PC-3 (cell line): ENCODE measurements at regions not wholly inside any gene's neighbourhood (a gene's known extent, or its start where the extent isn't known, plus 50 kb on each side); places are given as distances from the start of the nearest gene placed in this dataset.
A peak's percentile ranks its signal among the peaks of the same experiment; 100 is the strongest.

Experiments
- ATAC-seq: fragments of 200-7000 bp; cut with Tn5 transposase; 2 replicates; pipeline ENCODE4 v1.9.1; 2020; ENCODE audit warnings: mild to moderate bottlenecking, moderate library complexity
- BruUV-seq: library from RNA; stranded (reverse); fragments of 400-500 nt; replicated peaks from 2 replicates; lab custom pipeline; 2021; lab: Mats Ljungman, UMichigan
- CTCF ChIA-PET: fragments of 300-600 bp; sonication (Branson Sonifier 250); formaldehyde crosslinking; loops from one replicate; lab custom pipeline; 2022; ENCODE audit warnings: antibody characterized with exemption; lab: Charles Lee
- POLR2A ChIA-PET: fragments of 300-600 bp; sonication (Branson Sonifier 250); formaldehyde crosslinking; loops from one replicate; lab custom pipeline; 2022; ENCODE audit warnings: antibody characterized with exemption; ENCODE audit not compliant: unreplicated experiment; lab: Charles Lee
- DNase-seq: peaks from one replicate; pipeline ENCODE4 v3.0.0-alpha.2; 2015
- H2AFZ ChIP-seq: fragments of 300-600 bp; sonication (generic); 2 replicates; pipeline ENCODE4 v1.6.0; 2016; ENCODE audit warnings: antibody characterized with exemption, low read length
- H3F3A ChIP-seq: fragments of 300-600 bp; sonication (generic); one replicate; pipeline ENCODE4 v1.6.0; 2017; ENCODE audit warnings: antibody characterized with exemption, low read length, control low read depth, mild to moderate bottlenecking; ENCODE audit not compliant: unreplicated experiment
- H3K27ac ChIP-seq: fragments of 300-600 bp; sonication (generic); 2 replicates; pipeline ENCODE4 v1.5.1; 2016; ENCODE audit warnings: mild to moderate bottlenecking, low read length
- H3K27me3 ChIP-seq: fragments of 300-600 bp; sonication (generic); 2 replicates; pipeline ENCODE4 v1.6.1; 2016; ENCODE audit warnings: low read length, mixed read lengths
- H3K36me3 ChIP-seq: fragments of 300-600 bp; sonication (generic); 2 replicates; pipeline ENCODE4 v1.6.1; 2016; ENCODE audit warnings: low read depth, mixed run types, low read length, mixed read lengths
- H3K4me1 ChIP-seq: fragments of 300-600 bp; sonication (generic); 2 replicates; pipeline ENCODE4 v1.5.1; 2016; ENCODE audit warnings: low read length; ENCODE audit not compliant: insufficient read depth
- H3K4me2 ChIP-seq: fragments of 300-600 bp; sonication (generic); 2 replicates; pipeline ENCODE4 v1.6.0; 2016; ENCODE audit warnings: low read length
- H3K4me3 ChIP-seq: fragments of 300-600 bp; sonication (generic); 2 replicates; pipeline ENCODE4 v1.5.1; 2016; ENCODE audit warnings: mild to moderate bottlenecking, low read length, mixed read lengths
- H3K79me2 ChIP-seq: fragments of 300-600 bp; sonication (generic); 2 replicates; pipeline ENCODE4 v1.6.1; 2017; ENCODE audit warnings: low read length, mixed read lengths
- H3K9ac ChIP-seq: fragments of 300-600 bp; sonication (generic); 2 replicates; pipeline ENCODE4 v1.6.0; 2016; ENCODE audit warnings: mild to moderate bottlenecking, low read length
- H3K9me2 ChIP-seq: fragments of 300-600 bp; sonication (generic); replicated peaks from 2 replicates; pipeline ENCODE4 v1.6.1; 2016; ENCODE audit warnings: mixed run types, low read length, mixed read lengths
- H3K9me3 ChIP-seq: fragments of 300-600 bp; sonication (generic); 2 replicates; pipeline ENCODE4 v1.6.1; 2016; ENCODE audit warnings: low read length, mixed read lengths
- H4K20me1 ChIP-seq: fragments of 300-600 bp; sonication (generic); 2 replicates; pipeline ENCODE4 v1.6.1; 2016; ENCODE audit warnings: low read length, mixed read lengths
- EZH2 ChIP-seq: fragments of 300-600 bp; sonication (generic); IDR thresholded peaks from one replicate; pipeline ENCODE4 v1.6.1; 2017; ENCODE audit warnings: antibody characterized with exemption, mild to moderate bottlenecking, low read length; ENCODE audit not compliant: unreplicated experiment
- EZH2phosphoT487 ChIP-seq: fragments of 300-600 bp; sonication (generic); IDR thresholded peaks from 2 replicates; pipeline ENCODE4 v1.6.1; 2018; ENCODE audit warnings: mild to moderate bottlenecking, antibody characterized with exemption, low read length, borderline replicate concordance
- intact Hi-C: fragments of 100-400 bp; cut with micrococcal nuclease; formaldehyde crosslinking; loops from 2 replicates; pipeline ENCODE4 v1.9.0; 2023
- TF ChIP-seq, protein P1 (sequence below): fragments of 300-600 bp; sonication (generic); conservative IDR thresholded peaks from 2 replicates; pipeline ENCODE4 v1.5.1; 2017; ENCODE audit warnings: antibody characterized with exemption, low read depth, mild to moderate bottlenecking, low read length

GRCh38 chr20:53853111-53853713 lies 217.2 kb downstream of the BCAS1 start:
- H3K9ac ChIP-seq: no peak overlapping the region
- no peak for DNase-seq
- CTCF ChIA-PET: no interaction called here
- H3K4me3 ChIP-seq: no peak overlapping the region
- no peaks in the 10 kb centered on the region for H3K79me2 ChIP-seq
- no peak overlapping the region for H3K4me2 ChIP-seq
- H3K27me3 ChIP-seq: no peaks in the 10 kb centered on the region
- intact Hi-C loops: no loop called here
- POLR2A ChIA-PET: interaction anchor here (0.7 kb wide), 2 partner anchors 59 to 100 kb away, joined by 3 to 4 read pairs; no protein-coding TSS in a partner anchor
- no peaks in the 10 kb centered on the region for H4K20me1 ChIP-seq
- H3K4me1 ChIP-seq: peaks cover 5% of the 10 kb centered on the region; the same call in 1 of the 2 replicates
- H3K27ac ChIP-seq: no peak overlapping the region
- no peaks in the 10 kb centered on the region for H3F3A ChIP-seq
- H3K9me2 ChIP-seq: no peaks in the 10 kb centered on the region
- TF ChIP-seq EZH2phosphoT487 (no peak), EZH2 (no peak)
- TF ChIP-seq, protein P1, sequence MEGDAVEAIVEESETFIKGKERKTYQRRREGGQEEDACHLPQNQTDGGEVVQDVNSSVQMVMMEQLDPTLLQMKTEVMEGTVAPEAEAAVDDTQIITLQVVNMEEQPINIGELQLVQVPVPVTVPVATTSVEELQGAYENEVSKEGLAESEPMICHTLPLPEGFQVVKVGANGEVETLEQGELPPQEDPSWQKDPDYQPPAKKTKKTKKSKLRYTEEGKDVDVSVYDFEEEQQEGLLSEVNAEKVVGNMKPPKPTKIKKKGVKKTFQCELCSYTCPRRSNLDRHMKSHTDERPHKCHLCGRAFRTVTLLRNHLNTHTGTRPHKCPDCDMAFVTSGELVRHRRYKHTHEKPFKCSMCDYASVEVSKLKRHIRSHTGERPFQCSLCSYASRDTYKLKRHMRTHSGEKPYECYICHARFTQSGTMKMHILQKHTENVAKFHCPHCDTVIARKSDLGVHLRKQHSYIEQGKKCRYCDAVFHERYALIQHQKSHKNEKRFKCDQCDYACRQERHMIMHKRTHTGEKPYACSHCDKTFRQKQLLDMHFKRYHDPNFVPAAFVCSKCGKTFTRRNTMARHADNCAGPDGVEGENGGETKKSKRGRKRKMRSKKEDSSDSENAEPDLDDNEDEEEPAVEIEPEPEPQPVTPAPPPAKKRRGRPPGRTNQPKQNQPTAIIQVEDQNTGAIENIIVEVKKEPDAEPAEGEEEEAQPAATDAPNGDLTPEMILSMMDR: no peak
- BruUV-seq: no TSS peak
- no peak overlapping the region for H2AFZ ChIP-seq
- H3K36me3 ChIP-seq: no peaks in the 10 kb centered on the region
- no peaks in the 10 kb centered on the region for H3K9me3 ChIP-seq
- no peak for ATAC-seq

DNA sequence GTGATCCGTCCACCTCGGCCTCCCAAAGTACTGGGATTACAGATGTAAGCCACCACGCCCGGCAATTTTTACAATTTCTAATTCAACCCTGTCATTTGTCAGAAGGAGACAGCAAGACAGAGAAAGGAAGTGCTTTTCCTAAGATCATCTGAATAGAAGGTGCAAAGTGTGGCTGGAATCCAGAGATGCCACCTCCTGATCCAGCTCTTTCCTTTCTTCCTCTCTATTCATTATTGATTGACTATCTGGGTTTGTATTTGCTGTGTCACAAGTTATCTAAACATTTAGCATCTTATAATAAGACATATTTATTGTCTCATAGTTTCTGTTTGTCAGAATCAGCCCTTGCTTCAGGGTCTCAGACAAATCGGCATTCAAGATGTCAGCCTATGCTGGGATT lies 217.7 kb downstream of the BCAS1 start:
- BruUV-seq: no TSS peak

GRCh38 chr20:53852014-53852413 lies 218.4 kb downstream of the BCAS1 start:
- no peaks in the 10 kb centered on the region for H3K27me3 ChIP-seq
- H2AFZ ChIP-seq: peak overlapping the region; percentile 18; the same call in 1 of the 2 replicates
- no TSS peak for BruUV-seq
- H3K9me2 ChIP-seq: no peaks in the 10 kb centered on the region
- DNase-seq (peak; percentile 39), ATAC-seq (peak; percentile 66)
- TF ChIP-seq, protein P1: no peak
- TF ChIP-seq EZH2phosphoT487: no peak
- no peak for TF ChIP-seq EZH2
- no peak overlapping the region for H3K4me2 ChIP-seq
- H3K9ac ChIP-seq: no peak overlapping the region
- no peaks in the 10 kb centered on the region for H4K20me1 ChIP-seq
- no peaks in the 10 kb centered on the region for H3K9me3 ChIP-seq
- ChIA-PET CTCF (no interaction called here), POLR2A (interaction anchor here (0.6 kb wide), 1 partner anchor 89 kb away, joined by 4 read pairs; no protein-coding TSS in a partner anchor)
- no peaks in the 10 kb centered on the region for H3K36me3 ChIP-seq
- peaks cover 6% of the 10 kb centered on the region; the same call in 1 of the 2 replicates for H3K4me1 ChIP-seq
- intact Hi-C loops: no loop called here
- H3K4me3 ChIP-seq: no peak overlapping the region
- H3K27ac ChIP-seq: no peak overlapping the region
- no peaks in the 10 kb centered on the region for H3F3A ChIP-seq
- no peaks in the 10 kb centered on the region for H3K79me2 ChIP-seq

More for the DNA sequence above, 217.7 kb downstream of the BCAS1 start:
- no peak overlapping the region for H3K9ac ChIP-seq
- DNase-seq (no peak), ATAC-seq (no peak)
- H3K9me2 ChIP-seq: no peaks in the 10 kb centered on the region
- no peaks in the 10 kb centered on the region for H3K27me3 ChIP-seq
- no peaks in the 10 kb centered on the region for H3F3A ChIP-seq
- CTCF ChIA-PET: no interaction called here
- H3K9me3 ChIP-seq: no peaks in the 10 kb centered on the region
- H3K27ac ChIP-seq: no peak overlapping the region
- no peak for TF ChIP-seq EZH2
- no peak overlapping the region for H3K4me3 ChIP-seq
- H3K36me3 ChIP-seq: no peaks in the 10 kb centered on the region
- H2AFZ ChIP-seq: no peak overlapping the region
- H3K4me2 ChIP-seq: no peak overlapping the region
- intact Hi-C loops: no loop called here
- POLR2A ChIA-PET: interaction anchor here (0.7 kb wide), 1 partner anchor 99 kb away, joined by 4 read pairs; no protein-coding TSS in a partner anchor
- H4K20me1 ChIP-seq: no peaks in the 10 kb centered on the region
- peaks cover 5% of the 10 kb centered on the region; the same call in 1 of the 2 replicates for H3K4me1 ChIP-seq
- H3K79me2 ChIP-seq: no peaks in the 10 kb centered on the region
